ENCODE measurements at regions not wholly inside any gene's neighbourhood (a gene's known extent, or its start where the extent isn't known, plus 50 kb on each side); places are given as distances from the start of the nearest gene placed in this dataset.

GRCh38 chr12:126668538-126668937 is 1598.4 kb upstream of the TMEM132C start:
- no peak overlapping the region for H3K4me3 ChIP-seq (ENCODE audit: low read length)
- no peak for TF ChIP-seq CTCF (IDR thresholded peaks at IDR 0.05; ENCODE audit: insufficient read depth, low read depth, low read length, missing control alignments)
- peak; percentile 75 for DNase-seq (ENCODE audit: low read depth)

DNA sequence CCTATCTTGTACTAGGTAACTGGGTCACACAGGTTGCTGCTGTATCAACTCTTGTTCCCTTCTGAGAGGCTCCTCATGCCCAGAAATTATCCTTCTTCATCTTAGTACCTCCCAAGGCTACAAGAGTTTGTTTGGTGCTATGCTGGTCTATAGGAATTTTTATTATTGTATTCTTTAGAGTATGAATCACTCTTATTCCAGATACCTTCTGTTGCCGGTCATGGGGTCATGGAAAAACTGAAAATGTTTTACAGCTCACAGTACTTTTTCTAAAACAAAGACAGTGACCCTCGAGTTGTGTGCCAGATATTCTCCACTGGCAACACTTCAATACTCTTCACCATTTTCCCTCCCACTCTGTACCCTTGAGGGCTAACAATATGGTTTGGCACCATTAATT is 1598.0 kb upstream of the TMEM132C start:
- no peak overlapping the region for H3K4me3 ChIP-seq (ENCODE audit: low read length)
- no peak for TF ChIP-seq CTCF (IDR thresholded peaks at IDR 0.05; ENCODE audit: insufficient read depth, low read depth, low read length, missing control alignments)
- DNase-seq (ENCODE audit: low read depth): no peak

DNA sequence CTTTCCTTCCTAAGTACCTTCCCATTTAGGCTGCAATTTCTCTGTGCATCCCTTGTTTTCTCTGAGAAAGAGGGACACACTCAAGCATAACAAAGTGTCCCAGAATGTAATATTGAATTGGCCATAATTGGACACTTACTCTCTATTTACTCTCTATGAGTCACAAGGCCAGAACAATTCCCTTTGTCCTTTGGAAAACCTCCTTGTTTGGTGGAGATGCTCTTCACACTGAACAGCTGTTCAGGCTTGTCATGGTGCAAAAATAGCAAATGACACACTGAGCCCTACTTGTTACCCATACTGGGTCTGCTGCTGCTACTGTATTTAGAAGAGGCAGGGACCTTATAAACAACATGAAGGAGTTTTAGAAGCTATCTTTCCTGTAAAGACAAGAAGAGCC is 1590.5 kb upstream of the TMEM132C start:
- no peak overlapping the region for H3K4me3 ChIP-seq (ENCODE audit: low read length)
- no peak for TF ChIP-seq CTCF (IDR thresholded peaks at IDR 0.05; ENCODE audit: insufficient read depth, low read depth, low read length, missing control alignments)
- no peak for DNase-seq (ENCODE audit: low read depth)

DNA sequence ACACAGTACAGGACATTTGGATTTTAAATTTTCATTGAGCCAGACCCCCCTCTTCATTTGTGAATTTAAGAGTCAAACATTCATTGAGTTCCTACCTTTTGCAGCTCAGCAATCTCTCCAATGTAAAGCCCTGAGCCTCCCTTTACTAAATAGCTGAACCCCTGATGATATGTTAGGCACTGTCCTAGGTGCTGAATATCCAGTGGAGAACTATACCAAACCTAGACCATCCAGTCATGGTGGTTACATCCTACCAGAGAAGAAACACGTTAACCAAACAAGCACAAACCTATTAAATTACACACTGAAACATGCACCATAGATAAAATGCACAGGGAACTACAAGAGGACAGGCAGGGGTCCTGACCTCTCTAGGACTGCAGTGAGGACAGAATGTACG is 1585.3 kb upstream of the TMEM132C start:
- DNase-seq (ENCODE audit: low read depth): no peak
- H3K4me3 ChIP-seq (ENCODE audit: low read length): no peak overlapping the region
- no peak for TF ChIP-seq CTCF (IDR thresholded peaks at IDR 0.05; ENCODE audit: insufficient read depth, low read depth, low read length, missing control alignments)

- no peak for TF ChIP-seq CTCF (IDR thresholded peaks at IDR 0.05; ENCODE audit: insufficient read depth, low read depth, low read length, missing control alignments)
- no peak overlapping the region for H3K4me3 ChIP-seq (ENCODE audit: low read length)
- no peak for DNase-seq (ENCODE audit: low read depth)
Observed at GRCh38 chr12:126684703-126685102, 1582.3 kb upstream of the TMEM132C start.

DNA sequence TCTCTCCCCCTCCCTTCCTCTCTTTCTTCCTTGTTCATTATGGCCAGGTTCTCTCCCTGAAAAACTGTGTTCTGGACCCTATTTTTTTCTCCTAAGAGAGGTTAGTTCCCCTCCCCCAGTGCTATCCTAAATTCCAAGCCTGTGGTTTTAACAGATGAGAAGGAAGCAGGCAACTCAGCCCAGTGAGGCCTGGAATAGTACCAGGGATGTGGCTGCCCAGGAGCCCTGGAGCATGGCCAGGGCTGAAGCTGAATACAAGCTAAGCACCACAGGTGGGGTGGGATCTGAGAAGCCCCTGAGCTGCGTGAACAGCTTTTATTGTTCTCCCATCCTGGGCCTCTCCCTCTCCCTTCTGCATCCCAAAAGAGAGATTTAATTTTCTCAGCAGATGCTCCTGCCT is 1581.3 kb upstream of the TMEM132C start:
- H3K4me3 ChIP-seq (ENCODE audit: low read length): no peak overlapping the region
- DNase-seq (ENCODE audit: low read depth): no peak
- no peak for TF ChIP-seq CTCF (IDR thresholded peaks at IDR 0.05; ENCODE audit: insufficient read depth, low read depth, low read length, missing control alignments)

GRCh38 chr12:126688556-126688955 is 1578.4 kb upstream of the TMEM132C start:
- H3K4me3 ChIP-seq (ENCODE audit: low read length): no peak overlapping the region
- no peak for DNase-seq (ENCODE audit: low read depth)
- no peak for TF ChIP-seq CTCF (IDR thresholded peaks at IDR 0.05; ENCODE audit: insufficient read depth, low read depth, low read length, missing control alignments)

All from epithelial cell of esophagus (primary cell).